GM23248 (cell line): ENCODE measurements at regions not wholly inside any gene's neighbourhood (a gene's known extent, or its start where the extent isn't known, plus 50 kb on each side); places are given as distances from the start of the nearest gene placed in this dataset.

Experiments used
- EZH2 ChIP-seq: fragments of 200-600 bp; sonication (generic); IDR thresholded peaks from 2 replicates; pipeline ENCODE4 v1.6.1; 2018; ENCODE audit warnings: antibody characterized with exemption, mild to moderate bottlenecking; ENCODE audit not compliant: insufficient read depth, poor library complexity, severe bottlenecking
- EZH2phosphoT487 ChIP-seq: fragments of 200-600 bp; sonication (generic); IDR thresholded peaks from 2 replicates; pipeline ENCODE4 v1.6.1; 2018; ENCODE audit warnings: antibody characterized with exemption, moderate library complexity, mild to moderate bottlenecking, low read depth; ENCODE audit not compliant: insufficient read depth

GRCh38 chr1:4485878-4486277 lies 168.5 kb upstream of the AJAP1 start:
- TF ChIP-seq EZH2phosphoT487 = no peak
- no peak for TF ChIP-seq EZH2
